ENCODE measurements at regions not wholly inside any gene's neighbourhood (a gene's known extent, or its start where the extent isn't known, plus 50 kb on each side); places are given as distances from the start of the nearest gene placed in this dataset.

DNA sequence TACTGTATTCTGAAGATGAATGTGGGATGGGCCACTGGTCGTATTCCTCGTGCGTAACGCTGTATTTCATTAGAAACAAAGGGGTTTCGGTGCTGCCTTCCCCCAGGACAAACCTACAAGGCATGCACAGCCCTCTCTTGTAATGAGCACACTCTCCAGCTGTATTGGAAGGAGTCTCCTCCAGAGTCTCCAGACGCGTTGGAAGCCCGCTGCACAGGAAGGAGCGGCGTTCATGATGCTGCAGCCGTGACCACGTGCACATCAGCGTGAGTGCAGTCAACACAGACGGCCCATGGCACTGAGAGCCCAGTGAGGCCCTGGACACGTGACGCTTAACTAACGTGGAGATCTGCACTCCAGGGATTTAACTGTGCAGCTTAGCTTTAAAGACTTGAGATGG is 209.0 kb upstream of the IRX1 start:
- FAIRE-seq (no peak), DNase-seq (ENCODE audit: insufficient read length, low spot score) (no peak)
- TF ChIP-seq, protein P1, sequence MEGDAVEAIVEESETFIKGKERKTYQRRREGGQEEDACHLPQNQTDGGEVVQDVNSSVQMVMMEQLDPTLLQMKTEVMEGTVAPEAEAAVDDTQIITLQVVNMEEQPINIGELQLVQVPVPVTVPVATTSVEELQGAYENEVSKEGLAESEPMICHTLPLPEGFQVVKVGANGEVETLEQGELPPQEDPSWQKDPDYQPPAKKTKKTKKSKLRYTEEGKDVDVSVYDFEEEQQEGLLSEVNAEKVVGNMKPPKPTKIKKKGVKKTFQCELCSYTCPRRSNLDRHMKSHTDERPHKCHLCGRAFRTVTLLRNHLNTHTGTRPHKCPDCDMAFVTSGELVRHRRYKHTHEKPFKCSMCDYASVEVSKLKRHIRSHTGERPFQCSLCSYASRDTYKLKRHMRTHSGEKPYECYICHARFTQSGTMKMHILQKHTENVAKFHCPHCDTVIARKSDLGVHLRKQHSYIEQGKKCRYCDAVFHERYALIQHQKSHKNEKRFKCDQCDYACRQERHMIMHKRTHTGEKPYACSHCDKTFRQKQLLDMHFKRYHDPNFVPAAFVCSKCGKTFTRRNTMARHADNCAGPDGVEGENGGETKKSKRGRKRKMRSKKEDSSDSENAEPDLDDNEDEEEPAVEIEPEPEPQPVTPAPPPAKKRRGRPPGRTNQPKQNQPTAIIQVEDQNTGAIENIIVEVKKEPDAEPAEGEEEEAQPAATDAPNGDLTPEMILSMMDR (IDR thresholded peaks at IDR 0.05; ENCODE audit: insufficient read depth, missing control alignments), result no peak

GRCh38 chr5:3385991-3386519 is 209.6 kb upstream of the IRX1 start:
- no peak for DNase-seq (ENCODE audit: insufficient read length, low spot score)
- FAIRE-seq, result no peak
- TF ChIP-seq, protein P1 (IDR thresholded peaks at IDR 0.05; ENCODE audit: insufficient read depth, missing control alignments), result no peak

GRCh38 chr5:3384531-3384930 is 211.1 kb upstream of the IRX1 start:
- TF ChIP-seq, protein P1 (IDR thresholded peaks at IDR 0.05; ENCODE audit: insufficient read depth, missing control alignments), result no peak
- DNase-seq (ENCODE audit: insufficient read length, low spot score) (no peak), FAIRE-seq (no peak)

DNA sequence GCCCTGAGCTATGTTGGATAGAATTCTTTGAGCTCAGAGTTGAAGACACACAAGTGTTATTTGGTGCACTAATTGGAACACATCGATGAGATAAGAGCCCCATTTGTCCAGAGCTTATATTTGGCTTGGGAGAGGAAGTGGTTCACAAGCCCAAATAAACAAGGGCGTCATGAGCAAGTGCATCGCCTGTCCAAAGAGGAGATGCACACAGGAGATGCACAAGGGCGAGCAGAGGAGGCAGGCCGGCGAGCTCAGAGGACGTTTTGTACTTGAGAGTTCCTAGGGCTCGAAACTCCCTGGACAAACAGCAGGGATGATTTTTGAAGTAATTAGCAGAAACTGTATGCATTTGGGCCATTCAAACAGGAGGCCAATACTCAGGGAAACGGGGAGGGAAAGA is 212.8 kb upstream of the IRX1 start:
- no peak for DNase-seq (ENCODE audit: insufficient read length, low spot score)
- FAIRE-seq, result no peak
- TF ChIP-seq, protein P1 (IDR thresholded peaks at IDR 0.05; ENCODE audit: insufficient read depth, missing control alignments), result no peak

DNA sequence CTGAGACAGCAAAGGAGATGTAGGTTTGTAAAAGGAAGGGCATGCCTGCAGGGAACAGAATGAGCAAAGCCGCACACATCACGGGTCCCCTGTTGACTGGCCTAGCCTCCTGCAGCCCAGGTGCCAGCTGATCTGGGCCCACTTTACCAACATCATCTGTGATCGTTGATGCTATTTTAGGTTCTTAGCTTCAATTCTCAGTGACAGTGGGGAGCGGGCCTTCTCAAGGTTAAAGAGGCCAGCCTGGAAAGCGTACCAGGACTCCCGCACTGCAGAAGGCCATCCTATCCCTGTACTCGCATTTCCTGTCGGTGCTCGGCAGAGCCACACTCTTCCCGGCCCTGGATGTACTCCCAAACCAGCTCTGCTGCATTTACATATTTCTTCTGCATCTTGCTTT is 213.5 kb upstream of the IRX1 start:
- DNase-seq (ENCODE audit: insufficient read length, low spot score), result no peak
- FAIRE-seq, result no peak
- TF ChIP-seq, protein P1 (IDR thresholded peaks at IDR 0.05; ENCODE audit: insufficient read depth, missing control alignments), result no peak

GRCh38 chr5:3381206-3381825 is 214.3 kb upstream of the IRX1 start:
- DNase-seq (ENCODE audit: insufficient read length, low spot score) (no peak), FAIRE-seq (no peak)
- TF ChIP-seq, protein P1 (IDR thresholded peaks at IDR 0.05; ENCODE audit: insufficient read depth, missing control alignments), result no peak

DNA sequence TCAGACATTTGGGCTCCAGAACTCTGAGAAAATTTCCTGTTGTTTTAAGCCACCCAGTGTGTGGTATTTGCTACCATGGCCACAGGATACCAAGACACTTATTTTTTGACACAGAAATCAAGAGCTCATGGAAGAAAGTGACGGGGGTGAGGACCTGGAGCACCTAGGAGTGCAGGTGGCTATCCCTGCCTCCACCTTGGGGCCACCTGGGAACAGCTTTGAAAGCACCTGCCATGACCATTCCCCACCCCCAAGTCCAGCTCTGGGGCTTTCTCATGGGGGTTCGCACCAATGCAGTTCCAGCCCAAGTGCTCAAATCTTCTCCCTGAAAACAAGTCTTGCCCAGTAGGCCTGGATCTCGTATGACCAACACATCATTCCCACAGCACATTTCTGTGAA is 214.9 kb upstream of the IRX1 start:
- TF ChIP-seq, protein P1 (IDR thresholded peaks at IDR 0.05; ENCODE audit: insufficient read depth, missing control alignments), result no peak
- FAIRE-seq (no peak), DNase-seq (ENCODE audit: insufficient read length, low spot score) (no peak)
